GM12875 (cell line): ENCODE measurements at regions not wholly inside any gene's neighbourhood (a gene's known extent, or its start where the extent isn't known, plus 50 kb on each side); places are given as distances from the start of the nearest gene placed in this dataset.
A peak's percentile ranks its signal among the peaks of the same experiment; 100 is the strongest.
"Not testable (repeated sequence)": the region's sequence is repeated elsewhere in the genome, so short reads cannot be mapped to it uniquely, and the experiment has no call there.

Experiments used
- H3K4me3 ChIP-seq: one replicate; pipeline ENCODE4 v1.5.1; 2011; ENCODE audit warnings: low read depth, low read length, control low read depth
- TF ChIP-seq, protein P1 (sequence below): IDR thresholded peaks from 2 replicates; pipeline ENCODE4 v1.5.1; 2011; ENCODE audit warnings: low read depth, mild to moderate bottlenecking, control low read depth, inconsistent platforms, low read length, moderate library complexity, borderline replicate concordance; ENCODE audit not compliant: insufficient read depth

GRCh38 chr15:20652914-20653313, 111.3 kb upstream of the GOLGA6L6 start:
- TF ChIP-seq, protein P1, sequence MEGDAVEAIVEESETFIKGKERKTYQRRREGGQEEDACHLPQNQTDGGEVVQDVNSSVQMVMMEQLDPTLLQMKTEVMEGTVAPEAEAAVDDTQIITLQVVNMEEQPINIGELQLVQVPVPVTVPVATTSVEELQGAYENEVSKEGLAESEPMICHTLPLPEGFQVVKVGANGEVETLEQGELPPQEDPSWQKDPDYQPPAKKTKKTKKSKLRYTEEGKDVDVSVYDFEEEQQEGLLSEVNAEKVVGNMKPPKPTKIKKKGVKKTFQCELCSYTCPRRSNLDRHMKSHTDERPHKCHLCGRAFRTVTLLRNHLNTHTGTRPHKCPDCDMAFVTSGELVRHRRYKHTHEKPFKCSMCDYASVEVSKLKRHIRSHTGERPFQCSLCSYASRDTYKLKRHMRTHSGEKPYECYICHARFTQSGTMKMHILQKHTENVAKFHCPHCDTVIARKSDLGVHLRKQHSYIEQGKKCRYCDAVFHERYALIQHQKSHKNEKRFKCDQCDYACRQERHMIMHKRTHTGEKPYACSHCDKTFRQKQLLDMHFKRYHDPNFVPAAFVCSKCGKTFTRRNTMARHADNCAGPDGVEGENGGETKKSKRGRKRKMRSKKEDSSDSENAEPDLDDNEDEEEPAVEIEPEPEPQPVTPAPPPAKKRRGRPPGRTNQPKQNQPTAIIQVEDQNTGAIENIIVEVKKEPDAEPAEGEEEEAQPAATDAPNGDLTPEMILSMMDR: no peak
- H3K4me3 ChIP-seq: no peak overlapping the region

DNA sequence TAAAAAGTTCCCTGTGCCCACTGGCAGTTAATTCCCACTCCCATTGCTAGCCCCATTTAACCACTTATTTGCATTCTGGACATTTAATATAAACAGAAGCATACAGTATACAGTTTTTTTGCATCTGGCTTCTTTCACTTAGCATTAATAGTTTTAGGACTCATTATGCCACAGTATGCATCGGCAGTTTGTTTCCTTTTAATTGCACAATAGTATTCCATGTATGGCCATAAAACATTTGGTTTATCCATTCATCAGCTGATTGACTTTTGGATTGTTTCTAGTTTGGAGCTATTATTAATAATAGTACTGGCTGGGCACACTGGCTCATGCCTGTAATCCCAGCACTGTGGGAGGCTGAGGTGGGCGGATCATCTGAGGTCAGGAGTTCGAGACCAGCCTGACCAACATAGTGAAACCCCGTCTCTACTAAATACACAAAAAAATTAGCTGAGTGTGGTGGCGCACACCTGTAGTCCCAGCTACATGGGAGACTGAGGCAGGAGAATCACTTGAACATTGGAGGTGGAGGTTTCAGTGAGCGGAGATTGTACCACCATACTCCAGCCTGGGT, 106.9 kb upstream of the GOLGA6L6 start:
- not testable (repeated sequence) for H3K4me3 ChIP-seq

DNA sequence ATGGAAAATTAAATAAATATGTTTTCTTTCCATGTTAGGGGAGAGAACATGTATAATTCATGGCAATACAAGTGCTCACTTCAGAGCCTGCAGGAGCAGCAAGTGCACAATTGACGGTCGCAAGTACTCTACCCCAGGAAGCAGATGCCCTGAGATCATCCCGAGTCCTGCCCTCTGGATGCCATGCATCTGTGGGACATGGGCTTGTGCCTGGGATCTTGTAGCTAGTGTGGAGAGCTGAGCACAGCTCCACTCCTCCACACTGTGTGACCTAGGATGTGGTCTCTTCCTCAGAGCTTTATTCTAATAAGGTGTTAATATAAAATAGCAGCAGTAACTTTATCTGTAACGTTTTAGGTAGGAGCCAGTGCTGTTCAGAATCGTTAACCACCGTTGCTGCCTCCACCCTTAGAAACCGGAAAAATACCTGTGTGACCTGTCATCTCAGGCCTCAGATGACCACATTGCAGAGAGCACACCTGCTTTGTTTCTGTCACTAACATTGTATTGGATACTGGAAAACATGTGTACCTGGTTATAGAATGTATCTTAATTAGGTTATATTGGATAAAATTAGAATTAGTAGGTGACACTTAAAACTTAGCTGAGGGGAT, 105.0 kb upstream of the GOLGA6L6 start:
- H3K4me3 ChIP-seq: no peak overlapping the region
- TF ChIP-seq, protein P1: no peak

- TF ChIP-seq, protein P1: 0 out of 2 replicates have a peak, but pooled peaks have one; percentile 1
- H3K4me3 ChIP-seq: no peak overlapping the region
Measured at GRCh38 chr15:20645956-20646355, 104.4 kb upstream of the GOLGA6L6 start.

GRCh38 chr15:20644896-20645295, 103.3 kb upstream of the GOLGA6L6 start:
- no peak overlapping the region for H3K4me3 ChIP-seq

DNA sequence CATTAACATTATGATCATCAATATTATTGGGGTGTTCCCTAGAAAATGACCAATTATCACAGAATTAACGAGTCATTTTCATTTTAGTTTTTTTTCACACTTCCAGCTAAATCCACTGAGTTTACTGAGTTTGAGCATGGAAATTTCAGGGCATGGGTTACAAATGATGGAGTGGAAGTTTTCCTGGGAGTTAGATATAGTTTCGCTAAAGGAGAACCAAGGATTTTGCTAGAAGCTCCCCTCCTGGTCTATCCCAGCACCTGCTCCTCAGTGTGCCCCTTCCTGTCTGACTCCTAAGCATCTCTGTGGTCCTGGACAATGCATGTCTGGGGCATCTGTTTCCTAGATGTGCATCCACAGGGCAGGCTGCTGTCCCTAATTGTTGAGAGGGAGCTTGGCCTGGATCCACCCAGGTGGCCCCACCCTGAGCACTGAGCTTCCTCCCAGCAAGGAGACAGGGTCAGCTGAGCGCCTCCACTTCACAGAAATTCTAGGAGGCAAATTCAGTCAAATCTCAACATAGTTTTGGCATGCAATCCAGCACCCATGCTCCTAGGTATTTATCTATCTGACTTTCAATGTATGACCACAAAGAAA, 102.3 kb upstream of the GOLGA6L6 start:
- TF ChIP-seq, protein P1: 0 out of 2 replicates have a peak, but pooled peaks have one; percentile 4

More at GRCh38 chr15:20644896-20645295, 103.3 kb upstream of the GOLGA6L6 start:
- TF ChIP-seq, protein P1: no peak

DNA sequence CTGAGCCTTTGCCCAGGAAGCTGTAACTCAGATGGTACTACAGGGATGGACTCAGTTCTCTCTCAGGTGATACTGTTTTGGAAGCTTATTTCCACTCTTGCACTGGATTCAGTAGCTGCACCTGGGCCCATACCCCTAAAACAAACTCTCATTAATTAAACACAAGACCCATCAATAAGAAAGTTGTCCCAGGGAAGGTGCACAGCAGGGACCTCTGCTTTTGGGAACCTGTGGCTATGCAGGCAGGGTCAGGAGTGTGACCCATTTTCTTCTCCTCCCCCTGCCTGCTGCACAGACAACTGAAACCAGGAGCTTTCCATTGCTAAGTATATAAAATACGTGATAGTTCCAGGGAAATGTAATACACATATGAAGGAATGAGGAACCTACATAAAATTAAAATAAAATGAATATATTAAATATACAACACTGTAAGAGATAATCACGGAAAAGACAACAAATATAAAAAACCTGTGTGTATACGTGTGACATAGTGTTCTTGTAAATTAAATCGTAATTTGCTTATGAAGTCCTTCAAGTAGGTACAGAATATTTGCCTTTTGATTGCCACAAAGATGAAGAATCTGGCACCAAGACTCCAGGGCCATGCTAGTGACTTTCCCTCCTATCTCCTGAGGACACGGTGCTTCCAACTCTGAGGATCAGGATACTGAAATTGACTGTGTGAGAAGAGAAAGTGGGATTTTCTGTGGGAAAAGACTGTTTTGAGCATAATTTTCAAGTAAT, 101.6 kb upstream of the GOLGA6L6 start:
- H3K4me3 ChIP-seq: no peak overlapping the region

More for the DNA sequence above, 102.3 kb upstream of the GOLGA6L6 start:
- H3K4me3 ChIP-seq: no peak overlapping the region

More for the DNA sequence above, 101.6 kb upstream of the GOLGA6L6 start:
- TF ChIP-seq, protein P1: no peak
